Gastrocnemius medialis (tissue), 4 donors: ENCODE measurements at regions not wholly inside any gene's neighbourhood (a gene's known extent, or its start where the extent isn't known, plus 50 kb on each side); places are given as distances from the start of the nearest gene placed in this dataset.

ENCODE experiments used
- ATAC-seq, 2 donors: fragments of 150-250 bp; one replicate each; pipeline ENCODE4 v1.9.1; 2016
- DNase-seq, 2 donors: peaks; one replicate each; pipeline ENCODE4 v3.0.0-alpha.2; 2019
- H3K27ac ChIP-seq, 4 donors: fragments of 200-600 bp; sonication (generic); 1 replicate in 1 of 4; 2 replicates in 3 of 4; pipeline ENCODE4 v1.5.1; 2016 to 2018; ENCODE audit warnings: mild to moderate bottlenecking in 2 of 4, moderate library complexity in 1 of 4
- H3K27me3 ChIP-seq, 3 donors: fragments of 200-600 bp; sonication (generic) in 2 of 3; 1 replicate in 1 of 3; 2 replicates in 2 of 3; pipeline versions ENCODE4 v1.5.1 to v1.6.0; 2016 to 2019; ENCODE audit warnings: mild to moderate bottlenecking in 1 of 3, moderate library complexity in 1 of 3
- H3K36me3 ChIP-seq, 2 donors: fragments of 200-600 bp; sonication (generic) in 1 of 2; one replicate each; pipeline ENCODE4 v1.5.1; 2017 to 2018
- H3K4me1 ChIP-seq, 2 donors: fragments of 200-600 bp; sonication (generic) in 1 of 2; one replicate each; pipeline ENCODE4 v1.5.1; 2016 to 2017; ENCODE audit warnings: mild to moderate bottlenecking in 2 of 2
- H3K4me3 ChIP-seq, 4 donors: fragments of 200-600 bp; sonication (generic) in 3 of 4; 1 replicate in 1 of 4; 2 replicates in 3 of 4; pipeline ENCODE4 v1.5.1; 2016 to 2019; ENCODE audit warnings: mild to moderate bottlenecking in 2 of 4
- H3K9me3 ChIP-seq, 3 donors: fragments of 200-600 bp; sonication (generic) in 2 of 3; 1 replicate in 1 of 3; 2 replicates in 2 of 3; pipeline ENCODE4 v1.5.1; 2016 to 2019
- POLR2A ChIP-seq, 2 donors: fragments of 450-650 bp; IDR thresholded peaks; one replicate each; pipeline ENCODE4 v1.6.1; 2017; ENCODE audit warnings: antibody characterized with exemption in 2 of 2, mild to moderate bottlenecking in 2 of 2, moderate library complexity in 2 of 2
- in situ Hi-C, 4 donors: fragments of 200-750 bp; cut with MboI; loops; one replicate each; pipeline versions ENCODE4 v1.15.0 to v1.8.0; 2017; ENCODE audit warnings: low sequenced_read_pairs in 4 of 4
- intact Hi-C: fragments of 100-400 bp; cut with DNase I; formaldehyde crosslinking; loops from one replicate; pipeline ENCODE4 v1.15.1; 2023; ENCODE audit warnings: low total_unique reads
- TF ChIP-seq, protein P1 (sequence below), 5 experiments: fragments of 450-650 bp in 3 of 5; fragments of 200-600 bp in 2 of 5; sonication (generic) in 2 of 5; IDR thresholded peaks in 4 of 5; conservative IDR thresholded peaks in 1 of 5; 1 replicate in 4 of 5; 2 replicates in 1 of 5; pipeline ENCODE4 v1.5.1; 2016 to 2019; ENCODE audit warnings: antibody characterized with exemption in 5 of 5, mild to moderate bottlenecking in 3 of 5, moderate library complexity in 3 of 5

DNA sequence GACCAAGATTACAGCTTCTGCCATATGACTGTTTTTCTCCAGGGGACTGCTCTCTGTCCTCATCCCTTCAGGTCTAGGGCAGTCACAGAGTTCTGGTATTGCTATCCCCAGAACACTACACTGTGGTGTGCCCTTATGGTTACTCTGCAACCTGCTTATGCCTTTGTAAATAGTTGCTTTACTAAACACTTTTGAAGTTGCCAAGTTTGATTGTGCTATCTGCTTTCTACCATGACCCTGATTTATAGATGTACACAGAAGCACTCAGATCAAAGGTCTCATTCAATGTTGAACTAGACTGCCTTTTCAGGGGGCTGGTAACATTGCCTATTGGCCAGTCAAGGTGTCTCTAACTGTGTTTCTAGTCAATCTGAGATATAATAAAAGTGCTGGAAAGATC lies 794.7 kb downstream of the DHX35 start:
- Histone ChIP-seq H3K4me1 (no peaks in the 10 kb centered on the region), H3K36me3 (no peaks in the 10 kb centered on the region), H3K9me3 (no peaks in the 10 kb centered on the region), H3K4me3 (no peak overlapping the region), H3K27ac (no peak overlapping the region), H3K27me3 (no peaks in the 10 kb centered on the region)
- ATAC-seq (no peak), DNase-seq (no peak)
- in situ Hi-C loops = no loop called here
- intact Hi-C loops = no loop called here
- TF ChIP-seq POLR2A (IDR thresholded peaks at IDR 0.05) = no peak

DNA sequence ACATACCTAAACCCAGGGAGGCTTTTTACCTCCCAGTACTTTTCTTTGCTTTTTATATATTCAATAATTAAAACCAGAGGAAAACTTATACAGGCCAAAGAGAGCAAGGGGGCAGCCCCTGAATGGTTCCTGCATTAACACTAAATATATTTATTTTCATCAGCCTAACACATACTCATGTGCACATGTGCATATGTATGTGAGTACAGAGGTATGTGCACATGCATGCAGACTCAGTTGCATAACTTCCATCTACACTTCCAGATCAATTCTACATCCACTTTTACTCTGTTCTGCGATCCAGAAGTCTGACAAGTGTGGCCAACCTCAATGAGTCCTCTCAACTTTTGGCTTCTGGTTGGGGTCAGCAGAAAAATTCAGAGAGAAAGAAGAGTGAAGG lies 794.2 kb downstream of the DHX35 start:
- intact Hi-C loops = no loop called here
- in situ Hi-C loops = no loop called here
- H3K4me1 ChIP-seq = no peaks in the 10 kb centered on the region

GRCh38 chr20:39752262-39752876 lies 790.2 kb downstream of the DHX35 start:
- intact Hi-C loops (no loop called here), in situ Hi-C loops (no loop called here)
- H3K4me1 ChIP-seq = no peaks in the 10 kb centered on the region
- H3K4me3 ChIP-seq = no peak overlapping the region
- no peak overlapping the region for H3K27ac ChIP-seq
- peaks cover 0 to 3% (median 0%) of the 10 kb centered on the region in 3 donors for H3K27me3 ChIP-seq
- no peak for TF ChIP-seq POLR2A (IDR thresholded peaks at IDR 0.05)
- TF ChIP-seq, protein P1, sequence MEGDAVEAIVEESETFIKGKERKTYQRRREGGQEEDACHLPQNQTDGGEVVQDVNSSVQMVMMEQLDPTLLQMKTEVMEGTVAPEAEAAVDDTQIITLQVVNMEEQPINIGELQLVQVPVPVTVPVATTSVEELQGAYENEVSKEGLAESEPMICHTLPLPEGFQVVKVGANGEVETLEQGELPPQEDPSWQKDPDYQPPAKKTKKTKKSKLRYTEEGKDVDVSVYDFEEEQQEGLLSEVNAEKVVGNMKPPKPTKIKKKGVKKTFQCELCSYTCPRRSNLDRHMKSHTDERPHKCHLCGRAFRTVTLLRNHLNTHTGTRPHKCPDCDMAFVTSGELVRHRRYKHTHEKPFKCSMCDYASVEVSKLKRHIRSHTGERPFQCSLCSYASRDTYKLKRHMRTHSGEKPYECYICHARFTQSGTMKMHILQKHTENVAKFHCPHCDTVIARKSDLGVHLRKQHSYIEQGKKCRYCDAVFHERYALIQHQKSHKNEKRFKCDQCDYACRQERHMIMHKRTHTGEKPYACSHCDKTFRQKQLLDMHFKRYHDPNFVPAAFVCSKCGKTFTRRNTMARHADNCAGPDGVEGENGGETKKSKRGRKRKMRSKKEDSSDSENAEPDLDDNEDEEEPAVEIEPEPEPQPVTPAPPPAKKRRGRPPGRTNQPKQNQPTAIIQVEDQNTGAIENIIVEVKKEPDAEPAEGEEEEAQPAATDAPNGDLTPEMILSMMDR (IDR thresholded peaks at IDR 0.05 in 4 of 5, conservative IDR thresholded peaks at IDR 0.05 in 1 of 5) = no peak
- H3K36me3 ChIP-seq = no peaks in the 10 kb centered on the region
- peaks cover 0 to 14% (median 0%) of the 10 kb centered on the region in 3 donors for H3K9me3 ChIP-seq
- no peak for DNase-seq
- no peak for ATAC-seq

More for the DNA sequence above, 794.2 kb downstream of the DHX35 start:
- TF ChIP-seq POLR2A (IDR thresholded peaks at IDR 0.05) = no peak
- TF ChIP-seq, protein P1 (IDR thresholded peaks at IDR 0.05 in 4 of 5, conservative IDR thresholded peaks at IDR 0.05 in 1 of 5) = no peak
- no peak overlapping the region for H3K27ac ChIP-seq
- ATAC-seq (no peak), DNase-seq (no peak)
- no peak overlapping the region for H3K4me3 ChIP-seq
- H3K9me3 ChIP-seq = no peaks in the 10 kb centered on the region
- no peaks in the 10 kb centered on the region for H3K27me3 ChIP-seq
- H3K36me3 ChIP-seq = no peaks in the 10 kb centered on the region

- Histone ChIP-seq H3K4me1 (no peaks in the 10 kb centered on the region), H3K9me3 (peaks cover 0 to 14% (median 0%) of the 10 kb centered on the region in 3 donors), H3K4me3 (no peak overlapping the region), H3K36me3 (no peaks in the 10 kb centered on the region), H3K27ac (no peak overlapping the region), H3K27me3 (peaks cover 0 to 3% (median 0%) of the 10 kb centered on the region in 3 donors)
- TF ChIP-seq POLR2A (IDR thresholded peaks at IDR 0.05) = no peak
- TF ChIP-seq, protein P1 (IDR thresholded peaks at IDR 0.05 in 4 of 5, conservative IDR thresholded peaks at IDR 0.05 in 1 of 5) = no peak
- ATAC-seq = no peak
- no peak for DNase-seq
- intact Hi-C loops (no loop called here), in situ Hi-C loops (no loop called here)
Measured at GRCh38 chr20:39751557-39752137, 789.5 kb downstream of the DHX35 start.

GRCh38 chr20:39745380-39745779 lies 783.2 kb downstream of the DHX35 start:
- intact Hi-C loops (no loop called here), in situ Hi-C loops (no loop called here)
- Histone ChIP-seq H3K27ac (no peak overlapping the region), H3K4me3 (no peak overlapping the region), H3K36me3 (no peaks in the 10 kb centered on the region), H3K4me1 (no peaks in the 10 kb centered on the region), H3K9me3 (peaks cover 0 to 14% (median 0%) of the 10 kb centered on the region in 3 donors), H3K27me3 (peaks cover 0 to 3% (median 0%) of the 10 kb centered on the region in 3 donors)
- DNase-seq (no peak), ATAC-seq (peak; percentile 41 to 47)
- TF ChIP-seq, protein P1 (IDR thresholded peaks at IDR 0.05 in 4 of 5, conservative IDR thresholded peaks at IDR 0.05 in 1 of 5) = no peak
- no peak for TF ChIP-seq POLR2A (IDR thresholded peaks at IDR 0.05)
